K562 (cell line): ENCODE measurements at regions not wholly inside any gene's neighbourhood (a gene's known extent, or its start where the extent isn't known, plus 50 kb on each side); places are given as distances from the start of the nearest gene placed in this dataset.

Experiments used
- ATAC-seq: fragments of 200-7000 bp; cut with Tn5 transposase; 3 replicates; pipeline ENCODE4 v1.9.1; 2020; ENCODE audit warnings: moderate library complexity
- BruUV-seq: library from RNA; stranded (reverse); fragments of 400-500 nt; replicated peaks from 2 replicates; lab custom pipeline; 2021; lab: Mats Ljungman, UMichigan
- CTCF ChIA-PET: fragments of 300-600 bp; formaldehyde crosslinking; extraction: SDS; loops from one replicate; lab custom pipeline; 2021; ENCODE audit warnings: low intra/inter-chr PET ratio; lab: Yijun Ruan, JAX
- POLR2A ChIA-PET: fragments of 300-600, 350-650 bp; sonication (Branson Sonifier 250); formaldehyde crosslinking; extraction: SDS; loops from one replicate; lab custom pipeline; 2021; ENCODE audit warnings: antibody characterized with exemption, inconsistent platforms; lab: Yijun Ruan, JAX
- DNase-seq, 4 experiments: peaks; one replicate each; pipeline versions ENCODE4 v3.0.0 to v3.0.0-alpha.2; 2011 to 2018; ENCODE audit warnings: low spot score in 3 of 4, mixed read lengths in 3 of 4; ENCODE audit errors: extremely low read depth in 1 of 4
- FAIRE-seq: peaks from 2 replicates; lab custom pipeline; 2011; peaks lifted over from hg19 to GRCh38; lab: Jason Lieb, UNC
- H2AFZ ChIP-seq: 2 replicates; pipeline ENCODE4 v1.6.0; 2011; ENCODE audit warnings: low read depth, low read length, control low read depth, inconsistent platforms
- H3K27ac ChIP-seq: fragments of 200-600 bp; 3 replicates; pipeline ENCODE4 v1.8.0; 2011; ENCODE audit warnings: low read depth, mild to moderate bottlenecking, control low read depth, inconsistent platforms, low read length, moderate library complexity, mixed read lengths; ENCODE audit errors: extremely low read depth
- H3K27me3 ChIP-seq, 2 experiments: fragments of 300-600 bp in 1 of 2; 2 replicates in 1 of 2; 3 replicates in 1 of 2; pipeline versions ENCODE4 v1.6.0 to v1.8.0; 2011; ENCODE audit warnings: inconsistent platforms in 2 of 2, low read length in 2 of 2, mild to moderate bottlenecking in 1 of 2, mixed read lengths in 1 of 2, moderate library complexity in 1 of 2; ENCODE audit not compliant: control insufficient read depth in 2 of 2, insufficient read depth in 2 of 2
- H3K36me3 ChIP-seq: fragments of 300-600 bp; 3 replicates; pipeline ENCODE4 v1.8.0; 2011; ENCODE audit warnings: mild to moderate bottlenecking, low read length, inconsistent platforms; ENCODE audit not compliant: control insufficient read depth, insufficient read depth
- H3K4me1 ChIP-seq, 2 experiments: fragments of 200-600 bp in 1 of 2; replicated peaks in 1 of 2; 2 replicates in 1 of 2; 3 replicates in 1 of 2; pipeline versions ENCODE4 v1.5.1 to v1.8.0; 2011; ENCODE audit warnings: inconsistent platforms in 2 of 2, low read length in 2 of 2, mild to moderate bottlenecking in 1 of 2, mixed read lengths in 1 of 2, moderate library complexity in 1 of 2; ENCODE audit not compliant: control insufficient read depth in 2 of 2, insufficient read depth in 2 of 2
- H3K4me2 ChIP-seq: 2 replicates; pipeline ENCODE4 v1.6.1; 2011; ENCODE audit warnings: low read length, control low read depth, inconsistent platforms, mixed read lengths; ENCODE audit not compliant: insufficient read depth
- H3K4me3 ChIP-seq: fragments of 200-600 bp; sonication (generic), shearing (Covaris generic); 2 replicates; pipeline ENCODE4 v1.5.1; 2016; ENCODE audit warnings: control low read depth, inconsistent platforms
- H3K79me2 ChIP-seq: fragments of 200-600 bp; 3 replicates; pipeline ENCODE4 v1.8.0; 2011; ENCODE audit warnings: low read length, inconsistent platforms; ENCODE audit not compliant: control insufficient read depth, insufficient read depth
- H3K9ac ChIP-seq, 2 experiments: 2 replicates each; pipeline versions ENCODE4 v1.6.0 to v1.6.1; 2011; ENCODE audit warnings: low read depth in 2 of 2, low read length in 2 of 2, control low read depth in 1 of 2, inconsistent platforms in 1 of 2, mild to moderate bottlenecking in 1 of 2, mixed read lengths in 1 of 2; ENCODE audit not compliant: insufficient read depth in 1 of 2
- H3K9me1 ChIP-seq: one replicate; pipeline ENCODE4 v1.6.0; 2011; ENCODE audit warnings: inconsistent platforms, mild to moderate bottlenecking, low read length, moderate library complexity; ENCODE audit not compliant: control insufficient read depth, insufficient read depth
- H3K9me3 ChIP-seq: replicated peaks from 2 replicates; pipeline ENCODE4 v1.5.1; 2011; ENCODE audit warnings: low read depth, low read length, inconsistent platforms; ENCODE audit not compliant: control insufficient read depth, insufficient read depth
- H4K20me1 ChIP-seq: replicated peaks from 2 replicates; pipeline ENCODE4 v1.6.1; 2011; ENCODE audit warnings: low read length, inconsistent platforms, mixed read lengths; ENCODE audit not compliant: control insufficient read depth, insufficient read depth
- BRF1 ChIP-seq: IDR thresholded peaks from 3 replicates; pipeline ENCODE4 v1.6.1; 2011; ENCODE audit warnings: borderline replicate concordance, mild to moderate bottlenecking; ENCODE audit not compliant: insufficient read length; ENCODE audit errors: extremely low read depth
- CBX5 ChIP-seq: IDR thresholded peaks from 2 replicates; pipeline ENCODE4 v1.6.1; 2014; ENCODE audit warnings: low read depth, borderline replicate concordance
- CCAR2 ChIP-seq: fragments of 200-400 bp; formaldehyde crosslinking; IDR thresholded peaks from 2 replicates; pipeline ENCODE4 v1.6.1; 2017; ENCODE audit warnings: mild to moderate bottlenecking, low read depth, low read length
- CEBPG ChIP-seq, 3 experiments: fragments of 200-800 bp in 1 of 3; sonication (Bioruptor generic) in 1 of 3; sonication (generic) in 1 of 3; formaldehyde crosslinking in 1 of 3; IDR thresholded peaks in 2 of 3; conservative IDR thresholded peaks in 1 of 3; 2 replicates each; pipeline versions ENCODE4 v1.6.1 to v1.8.0; 2016 to 2022; ENCODE audit warnings: missing compliant biosample characterization in 2 of 3, missing genetic modification characterization in 2 of 3, mild to moderate bottlenecking in 1 of 3, missing genetic modification reagents in 1 of 3
- CEBPZ ChIP-seq: fragments of 150-350 bp; IDR thresholded peaks from 2 replicates; pipeline ENCODE4 v1.6.1; 2014; ENCODE audit warnings: low read depth, mild to moderate bottlenecking, low read length, borderline replicate concordance
- CREB1 ChIP-seq, 2 experiments: sonication (generic) in 1 of 2; formaldehyde crosslinking in 1 of 2; IDR thresholded peaks; 2 replicates each; pipeline versions ENCODE4 v1.6.1 to v1.8.0; 2012 to 2022; ENCODE audit warnings: inconsistent platforms in 1 of 2, mild to moderate bottlenecking in 1 of 2, missing genetic modification reagents in 1 of 2, moderate library complexity in 1 of 2
- CREB5 ChIP-seq: fragments of 250-450 bp; sonication (Bioruptor Pico); IDR thresholded peaks from 2 replicates; pipeline ENCODE4 v1.5.0; 2020; ENCODE audit warnings: mild to moderate bottlenecking
- ELF1 ChIP-seq: fragments of 200-800 bp; sonication (Bioruptor generic); IDR thresholded peaks from 2 replicates; pipeline ENCODE4 v1.6.1; 2016; ENCODE audit warnings: missing genetic modification characterization, missing compliant biosample characterization
- EP400 ChIP-seq: fragments of 450-650 bp; IDR thresholded peaks from 2 replicates; pipeline ENCODE4 v1.6.1; 2017; ENCODE audit warnings: antibody characterized with exemption, mild to moderate bottlenecking, moderate library complexity
- KDM5B ChIP-seq: fragments of 200-600 bp; sonication (generic); IDR thresholded peaks from 2 replicates; pipeline ENCODE4 v1.6.1; 2012; ENCODE audit warnings: low read depth, mild to moderate bottlenecking, moderate library complexity, low read length, control low read depth, inconsistent platforms; ENCODE audit not compliant: insufficient replicate concordance
- NONO ChIP-seq, 2 experiments: fragments of 200-400 bp in 1 of 2; fragments of 450-650 bp in 1 of 2; formaldehyde crosslinking in 1 of 2; IDR thresholded peaks; 2 replicates each; pipeline ENCODE4 v1.6.1; 2017; ENCODE audit warnings: low read depth in 2 of 2, mild to moderate bottlenecking in 2 of 2, moderate library complexity in 2 of 2, low read length in 1 of 2
- RCOR1 ChIP-seq, 2 experiments: IDR thresholded peaks; 2 replicates each; pipeline ENCODE4 v1.6.1; 2012; ENCODE audit warnings: low read depth in 2 of 2, low read length in 2 of 2, borderline replicate concordance in 1 of 2, improper control_type of control experiment in 1 of 2
- SAFB2 ChIP-seq: fragments of 200-400 bp; formaldehyde crosslinking; IDR thresholded peaks from 2 replicates; pipeline ENCODE4 v1.6.1; 2018; ENCODE audit warnings: borderline replicate concordance, low read length, low read depth, moderate library complexity; ENCODE audit not compliant: severe bottlenecking
- SNIP1 ChIP-seq: fragments of 450-650 bp; IDR thresholded peaks from 2 replicates; pipeline ENCODE4 v1.7.1; 2017; ENCODE audit warnings: low read depth, mild to moderate bottlenecking
- TFAP4 ChIP-seq: sonication (generic); formaldehyde crosslinking; IDR thresholded peaks from 2 replicates; pipeline ENCODE4 v1.8.0; 2022; ENCODE audit warnings: missing genetic modification reagents, mild to moderate bottlenecking, moderate library complexity, borderline replicate concordance
- WGBS: fragments of 100-300 bp; shearing (Covaris generic); methylation state at CpG from one replicate; pipeline ENCODE4 v1.1.6; 2016; ENCODE audit warnings: low coverage, mixed read lengths; ENCODE audit not compliant: insufficient coverage; ENCODE audit errors: missing lambda C conversion rate; 5-methylcytosine and 5-hydroxymethylcytosine counted together
- in situ Hi-C: fragments of 300-500 bp; cut with MboI; formaldehyde crosslinking; loops from 4 replicates; pipeline ENCODE4 v1.15.0; 2018; ENCODE audit warnings: inconsistent platforms, mixed read lengths
- intact Hi-C: fragments of 100-400 bp; cut with micrococcal nuclease; formaldehyde crosslinking; loops from 2 replicates; pipeline ENCODE4 v1.14.2; 2022

- TF ChIP-seq CEBPZ (no peak), NONO (IDR thresholded peaks at IDR 0.05; ENCODE audit: low read depth in 2 of 2, low read length in 1 of 2) (no peak)
Measured at GRCh38 chr17:5873781-5874180, 196.4 kb upstream of the WSCD1 start (continued).

- Histone ChIP-seq H4K20me1 (no peaks in the 10 kb centered on the region), H3K9ac (no peak overlapping the region), H3K4me1 (no peaks in the 10 kb centered on the region), H3K9me3 (no peaks in the 10 kb centered on the region), H3K27ac (no peak overlapping the region), H3K4me3 (no peak overlapping the region), H3K9me1 (no peaks in the 10 kb centered on the region), H3K27me3 (peaks cover 0 to 12% of the 10 kb centered on the region in 2 experiments; a peak in 1 of 5 replicates), H3K36me3 (no peaks in the 10 kb centered on the region), H3K79me2 (no peaks in the 10 kb centered on the region), H3K4me2 (no peak overlapping the region), H2AFZ (no peak overlapping the region)
- CTCF ChIA-PET = no interaction called here
- DNase-seq = no peak
- no TSS peak for BruUV-seq
- ATAC-seq = no peak
- in situ Hi-C loops (no loop called here), intact Hi-C loops (no loop called here)
- POLR2A ChIA-PET = interaction anchor here (0.7 kb wide), 1 partner anchor 270 kb away, joined by 3 read pairs; no protein-coding TSS in a partner anchor
- WGBS = 0% methylated on average over 6 of the region's 6 CpGs
- no peak for FAIRE-seq
- TF ChIP-seq CREB5 (no peak), BRF1 (no peak), RCOR1 (IDR thresholded peaks at IDR 0.05; ENCODE audit: borderline replicate concordance in 1 of 2, low read depth in 2 of 2, low read length in 2 of 2) (no peak), CREB1 (IDR thresholded peaks at IDR 0.05) (no peak), CREB1 (CRISPR knock-in tag; IDR thresholded peaks at IDR 0.05) (no peak), CCAR2 (no peak), SAFB2 (no peak), CBX5 (no peak), KDM5B (no peak), SNIP1 (no peak), ELF1 (tag) (no peak), EP400 (no peak), TFAP4 (CRISPR knock-in tag) (no peak), CEBPG (CRISPR knock-in tag; IDR thresholded peaks at IDR 0.05) (no peak), CEBPG (tag; conservative IDR thresholded peaks at IDR 0.05 in 1 of 2, IDR thresholded peaks at IDR 0.05 in 1 of 2) (no peak)
Measured at GRCh38 chr17:5874486-5874885, 195.7 kb upstream of the WSCD1 start.
